CD14-positive monocyte (primary cell): ENCODE measurements at regions not wholly inside any gene's neighbourhood (a gene's known extent, or its start where the extent isn't known, plus 50 kb on each side); places are given as distances from the start of the nearest gene placed in this dataset.

Experiments used
- DNase-seq, 3 donors: peaks; one replicate each; pipeline ENCODE4 v3.0.0-alpha.2; 2011 to 2022
- H2AFZ ChIP-seq: 2 replicates; pipeline ENCODE4 v1.6.0; 2012; ENCODE audit warnings: mild to moderate bottlenecking, low read depth, low read length, inconsistent platforms; ENCODE audit not compliant: insufficient read depth, poor library complexity, severe bottlenecking
- H3K27ac ChIP-seq, 2 donors: 1 replicate in 1 of 2; 2 replicates in 1 of 2; pipeline ENCODE4 v1.5.1; 2012 to 2013; ENCODE audit warnings: low read length in 2 of 2, control low read depth in 1 of 2, inconsistent platforms in 1 of 2, low read depth in 1 of 2, mild to moderate bottlenecking in 1 of 2
- H3K27me3 ChIP-seq, 2 donors: one replicate each; pipeline versions ENCODE4 v1.6.0 to v1.6.1; 2011 to 2013; ENCODE audit warnings: low read length in 2 of 2; ENCODE audit not compliant: control insufficient read depth in 2 of 2, insufficient read depth in 2 of 2
- H3K36me3 ChIP-seq, 2 donors: replicated peaks in 1 of 2; 1 replicate in 1 of 2; 2 replicates in 1 of 2; pipeline versions ENCODE4 v1.5.1 to v1.6.1; 2012 to 2013; ENCODE audit warnings: low read length in 2 of 2, control low read depth in 1 of 2, inconsistent platforms in 1 of 2, mild to moderate bottlenecking in 1 of 2; ENCODE audit not compliant: insufficient read depth in 2 of 2, control insufficient read depth in 1 of 2
- H3K4me1 ChIP-seq, 2 donors: 1 replicate in 1 of 2; 2 replicates in 1 of 2; pipeline versions ENCODE4 v1.5.1 to v1.6.1; 2012 to 2013; ENCODE audit warnings: low read length in 2 of 2, control low read depth in 1 of 2, inconsistent platforms in 1 of 2, mild to moderate bottlenecking in 1 of 2, moderate library complexity in 1 of 2; ENCODE audit not compliant: insufficient read depth in 2 of 2, control insufficient read depth in 1 of 2
- H3K4me2 ChIP-seq: replicated peaks from 2 replicates; pipeline ENCODE3; 2012; ENCODE audit warnings: low read length, moderate library complexity, mild to moderate bottlenecking; ENCODE audit not compliant: poor library complexity, severe bottlenecking; ENCODE audit errors: extremely low read depth
- H3K4me3 ChIP-seq, 3 experiments: fragments of 200-600 bp in 1 of 3; sonication (generic) in 1 of 3; replicated peaks in 1 of 3; 1 replicate in 2 of 3; 2 replicates in 1 of 3; pipeline ENCODE4 v1.5.1; 2011 to 2013; ENCODE audit warnings: low read length in 3 of 3, mild to moderate bottlenecking in 3 of 3, control low read depth in 2 of 3, low read depth in 2 of 3, inconsistent platforms in 1 of 3, moderate library complexity in 1 of 3
- H3K79me2 ChIP-seq: 2 replicates; pipeline ENCODE4 v1.6.0; 2012; ENCODE audit warnings: mild to moderate bottlenecking, control low read depth, inconsistent platforms, low read length, moderate library complexity; ENCODE audit not compliant: insufficient read depth
- H3K9ac ChIP-seq: 2 replicates; pipeline ENCODE4 v1.6.0; 2017; ENCODE audit warnings: low read length, mild to moderate bottlenecking; ENCODE audit not compliant: insufficient read depth, poor library complexity, severe bottlenecking
- H3K9me3 ChIP-seq, 2 donors: replicated peaks in 1 of 2; 1 replicate in 1 of 2; 2 replicates in 1 of 2; pipeline versions ENCODE4 v1.5.1 to v1.6.1; 2012 to 2013; ENCODE audit warnings: low read length in 2 of 2, control low read depth in 1 of 2; ENCODE audit not compliant: control insufficient read depth in 1 of 2, insufficient read depth in 1 of 2
- H4K20me1 ChIP-seq: 2 replicates; pipeline ENCODE4 v1.6.0; 2012; ENCODE audit warnings: mild to moderate bottlenecking, low read length, control low read depth, moderate library complexity; ENCODE audit not compliant: insufficient read depth
- H3K27ac Mint-ChIP-seq, 7 donors: one replicate each; pipeline ENCODE4 v1.8.0; 2020; ENCODE audit warnings: mild to moderate bottlenecking in 7 of 7, mixed read lengths in 7 of 7, moderate library complexity in 6 of 7, inconsistent platforms in 2 of 7
- H3K27me3 Mint-ChIP-seq, 3 donors: one replicate each; pipeline ENCODE4 v1.8.0; 2021 to 2022; ENCODE audit warnings: low read depth in 3 of 3, mild to moderate bottlenecking in 3 of 3, mixed read lengths in 3 of 3, moderate library complexity in 3 of 3, inconsistent platforms in 1 of 3
- H3K36me3 Mint-ChIP-seq, 2 donors: one replicate each; pipeline ENCODE4 v1.8.0; 2020; ENCODE audit warnings: mixed read lengths in 2 of 2, inconsistent platforms in 1 of 2, mild to moderate bottlenecking in 1 of 2
- H3K4me1 Mint-ChIP-seq: one replicate; pipeline ENCODE4 v1.8.0; 2020; ENCODE audit warnings: mild to moderate bottlenecking, mixed read lengths
- H3K4me3 Mint-ChIP-seq, 2 donors: one replicate each; pipeline ENCODE4 v1.8.0; 2020; ENCODE audit warnings: mild to moderate bottlenecking in 2 of 2, mixed read lengths in 2 of 2, moderate library complexity in 1 of 2
- H3K9me3 Mint-ChIP-seq, 7 donors: one replicate each; pipeline ENCODE4 v1.8.0; 2020 to 2022; ENCODE audit warnings: mixed read lengths in 7 of 7, mild to moderate bottlenecking in 6 of 7, moderate library complexity in 6 of 7, inconsistent platforms in 2 of 7
- CTCF ChIP-seq: fragments of 200-600 bp; IDR thresholded peaks from one replicate; pipeline ENCODE4 v1.8.0; 2022; ENCODE audit warnings: antibody characterized with exemption, mild to moderate bottlenecking
- WGBS: methylation state at CpG from one replicate; pipeline ENCODE4 v1.1.5; 2013; ENCODE audit warnings: missing lambda C conversion rate; ENCODE audit not compliant: insufficient coverage; 5-methylcytosine and 5-hydroxymethylcytosine counted together
- intact Hi-C, 2 donors: fragments of 100-400 bp; cut with micrococcal nuclease; formaldehyde crosslinking; loops; one replicate each; pipeline versions ENCODE4 v1.15.0 to v1.15.1; 2023

- 96% methylated on average over 5 of the region's 8 CpGs for WGBS
These were observed 157.2 kb upstream of the CARD18 start for GRCh38 chr11:105296806-105297205.

GRCh38 chr11:105296386-105296785 lies 156.8 kb upstream of the CARD18 start:
- peaks cover 4 to 13% (median 5%) of the 10 kb centered on the region in 7 donors for H3K9me3 Mint-ChIP-seq
- TF ChIP-seq CTCF, result no peak

More at GRCh38 chr11:105296806-105297205, 157.2 kb upstream of the CARD18 start:
- Mint-ChIP-seq H3K36me3 (no peaks in the 10 kb centered on the region), H3K9me3 (peaks cover 2 to 12% (median 4%) of the 10 kb centered on the region in 7 donors), H3K4me1 (no peaks in the 10 kb centered on the region), H3K4me3 (no peak overlapping the region), H3K27ac (no peak overlapping the region), H3K27me3 (peaks cover 0 to 2% (median 0%) of the 10 kb centered on the region in 3 donors)
- Histone ChIP-seq H3K79me2 (no peaks in the 10 kb centered on the region), H2AFZ (no peak overlapping the region), H3K36me3 (no peaks in the 10 kb centered on the region), H3K4me1 (no peaks in the 10 kb centered on the region), H3K27me3 (no peaks in the 10 kb centered on the region), H3K9ac (no peak overlapping the region), H3K27ac (no peak overlapping the region), H3K4me2 (no peak overlapping the region), H4K20me1 (no peaks in the 10 kb centered on the region), H3K9me3 (peaks cover 0 to 2% of the 10 kb centered on the region in 2 donors), H3K4me3 (no peak overlapping the region)
- no peak for TF ChIP-seq CTCF
- intact Hi-C loops, result no loop called here
- DNase-seq, result no peak

More at GRCh38 chr11:105296386-105296785, 156.8 kb upstream of the CARD18 start:
- Histone ChIP-seq H2AFZ (no peak overlapping the region), H3K79me2 (no peaks in the 10 kb centered on the region), H4K20me1 (no peaks in the 10 kb centered on the region), H3K4me2 (no peak overlapping the region), H3K36me3 (no peaks in the 10 kb centered on the region), H3K4me3 (no peak overlapping the region), H3K9ac (no peak overlapping the region), H3K27ac (no peak overlapping the region), H3K27me3 (no peaks in the 10 kb centered on the region), H3K4me1 (no peaks in the 10 kb centered on the region), H3K9me3 (peaks cover 0 to 2% of the 10 kb centered on the region in 2 donors)
- Mint-ChIP-seq H3K27me3 (peaks cover 0 to 2% (median 0%) of the 10 kb centered on the region in 3 donors), H3K4me1 (no peaks in the 10 kb centered on the region), H3K4me3 (no peak overlapping the region), H3K27ac (peak overlapping the region in 1 of 7 donors; percentile 10), H3K36me3 (no peaks in the 10 kb centered on the region)
- 96% methylated on average over 7 of the region's 8 CpGs for WGBS
- intact Hi-C loops, result no loop called here
- no peak for DNase-seq
